ENCODE measurements at regions not wholly inside any gene's neighbourhood (a gene's known extent, or its start where the extent isn't known, plus 50 kb on each side); places are given as distances from the start of the nearest gene placed in this dataset.

GRCh38 chr22:49211176-49211575 lies 616.5 kb downstream of the BRD1 start:
- TF ChIP-seq, protein P1, sequence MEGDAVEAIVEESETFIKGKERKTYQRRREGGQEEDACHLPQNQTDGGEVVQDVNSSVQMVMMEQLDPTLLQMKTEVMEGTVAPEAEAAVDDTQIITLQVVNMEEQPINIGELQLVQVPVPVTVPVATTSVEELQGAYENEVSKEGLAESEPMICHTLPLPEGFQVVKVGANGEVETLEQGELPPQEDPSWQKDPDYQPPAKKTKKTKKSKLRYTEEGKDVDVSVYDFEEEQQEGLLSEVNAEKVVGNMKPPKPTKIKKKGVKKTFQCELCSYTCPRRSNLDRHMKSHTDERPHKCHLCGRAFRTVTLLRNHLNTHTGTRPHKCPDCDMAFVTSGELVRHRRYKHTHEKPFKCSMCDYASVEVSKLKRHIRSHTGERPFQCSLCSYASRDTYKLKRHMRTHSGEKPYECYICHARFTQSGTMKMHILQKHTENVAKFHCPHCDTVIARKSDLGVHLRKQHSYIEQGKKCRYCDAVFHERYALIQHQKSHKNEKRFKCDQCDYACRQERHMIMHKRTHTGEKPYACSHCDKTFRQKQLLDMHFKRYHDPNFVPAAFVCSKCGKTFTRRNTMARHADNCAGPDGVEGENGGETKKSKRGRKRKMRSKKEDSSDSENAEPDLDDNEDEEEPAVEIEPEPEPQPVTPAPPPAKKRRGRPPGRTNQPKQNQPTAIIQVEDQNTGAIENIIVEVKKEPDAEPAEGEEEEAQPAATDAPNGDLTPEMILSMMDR (IDR thresholded peaks at IDR 0.05; ENCODE audit: low read length) = no peak
- no peak for TF ChIP-seq EZH2 (optimal IDR thresholded peaks at IDR 0.05; ENCODE audit: low read depth, low read length)
- TF ChIP-seq EZH2phosphoT487 (IDR thresholded peaks at IDR 0.05; ENCODE audit: low read length) = no peak

Data from MM.1S (cell line).